Liver (tissue), 8 donors: ENCODE measurements at regions not wholly inside any gene's neighbourhood (a gene's known extent, or its start where the extent isn't known, plus 50 kb on each side); places are given as distances from the start of the nearest gene placed in this dataset.

Source experiments
- DNase-seq: peaks from one replicate; pipeline ENCODE4 v3.0.0-alpha.2; 2017; ENCODE audit warnings: low spot score
- H3K27ac ChIP-seq, 2 donors: one replicate each; pipeline ENCODE4 v1.7.0; 2013; ENCODE audit warnings: inconsistent platforms in 2 of 2, low read length in 2 of 2, control low read depth in 1 of 2, low read depth in 1 of 2, mild to moderate bottlenecking in 1 of 2
- H3K27me3 ChIP-seq, 4 donors: one replicate each; pipeline versions ENCODE4 v1.6.1 to v1.7.0; 2013; ENCODE audit warnings: low read length in 3 of 4, inconsistent platforms in 1 of 4, mild to moderate bottlenecking in 1 of 4, moderate library complexity in 1 of 4; ENCODE audit not compliant: control insufficient read depth in 4 of 4, insufficient read depth in 4 of 4
- H3K36me3 ChIP-seq, 4 donors: one replicate each; pipeline versions ENCODE4 v1.6.1 to v1.7.0; 2013; ENCODE audit warnings: low read length in 3 of 4, mild to moderate bottlenecking in 3 of 4, low read depth in 1 of 4, moderate library complexity in 1 of 4; ENCODE audit not compliant: control insufficient read depth in 4 of 4, insufficient read depth in 3 of 4
- H3K4me1 ChIP-seq, 4 donors: one replicate each; pipeline versions ENCODE4 v1.6.1 to v1.7.0; 2013; ENCODE audit warnings: low read length in 3 of 4, mild to moderate bottlenecking in 3 of 4, moderate library complexity in 1 of 4; ENCODE audit not compliant: control insufficient read depth in 4 of 4, insufficient read depth in 4 of 4
- H3K4me3 ChIP-seq, 3 donors: one replicate each; pipeline versions ENCODE4 v1.6.1 to v1.7.0; 2013; ENCODE audit warnings: low read length in 3 of 3, control low read depth in 1 of 3, low read depth in 1 of 3, mild to moderate bottlenecking in 1 of 3
- H3K9ac ChIP-seq, 2 donors: one replicate each; pipeline ENCODE4 v1.7.0; 2013; ENCODE audit warnings: low read length in 2 of 2, mild to moderate bottlenecking in 2 of 2, moderate library complexity in 2 of 2, control low read depth in 1 of 2, low read depth in 1 of 2
- H3K9me3 ChIP-seq, 4 donors: one replicate each; pipeline versions ENCODE4 v1.6.1 to v1.7.0; 2013; ENCODE audit warnings: low read length in 3 of 4; ENCODE audit not compliant: control insufficient read depth in 4 of 4
- EGR1 ChIP-seq, 2 donors: IDR thresholded peaks; 2 replicates each; pipeline ENCODE4 v1.6.1; 2016 to 2018; ENCODE audit warnings: antibody characterized with exemption in 2 of 2, low read depth in 2 of 2
- FOXA2 ChIP-seq: IDR thresholded peaks from 2 replicates; pipeline ENCODE4 v1.6.1; 2016; ENCODE audit warnings: antibody characterized with exemption
- GABPA ChIP-seq, 2 donors: IDR thresholded peaks in 1 of 2; conservative IDR thresholded peaks in 1 of 2; 2 replicates each; pipeline ENCODE4 v1.6.1; 2016; ENCODE audit warnings: antibody characterized with exemption in 2 of 2, mild to moderate bottlenecking in 1 of 2, moderate library complexity in 1 of 2
- HNF4A ChIP-seq, 2 donors: conservative IDR thresholded peaks; 2 replicates each; pipeline ENCODE4 v1.6.1; 2016; ENCODE audit warnings: antibody characterized with exemption in 2 of 2, mild to moderate bottlenecking in 2 of 2
- JUND ChIP-seq, 2 donors: IDR thresholded peaks; 2 replicates each; pipeline ENCODE4 v1.6.1; 2016; ENCODE audit warnings: antibody characterized with exemption in 2 of 2
- NR2F2 ChIP-seq: IDR thresholded peaks from 2 replicates; pipeline ENCODE4 v1.6.1; 2016; ENCODE audit warnings: antibody characterized with exemption
- RAD21 ChIP-seq, 2 donors: IDR thresholded peaks; 2 replicates each; pipeline ENCODE4 v1.6.1; 2016; ENCODE audit warnings: antibody characterized with exemption in 2 of 2, mild to moderate bottlenecking in 2 of 2
- REST ChIP-seq: IDR thresholded peaks from 2 replicates; pipeline ENCODE4 v1.6.1; 2016; ENCODE audit warnings: antibody characterized with exemption, mild to moderate bottlenecking
- RXRA ChIP-seq, 2 donors: IDR thresholded peaks; 2 replicates each; pipeline ENCODE4 v1.6.1; 2017 to 2018; ENCODE audit warnings: antibody characterized with exemption in 2 of 2, mild to moderate bottlenecking in 1 of 2
- SP1 ChIP-seq: IDR thresholded peaks from 2 replicates; pipeline ENCODE4 v1.6.1; 2018; ENCODE audit warnings: antibody characterized with exemption, mild to moderate bottlenecking
- YY1 ChIP-seq: IDR thresholded peaks from 2 replicates; pipeline ENCODE4 v1.6.1; 2016; ENCODE audit warnings: antibody characterized with exemption, mild to moderate bottlenecking
- WGBS: extraction: QIAGEN DNeasy Blood & Tissue Kit; methylation state at CpG from one replicate; pipeline ENCODE4 v1.1.7; 2013; 5-methylcytosine and 5-hydroxymethylcytosine counted together
- TF ChIP-seq, protein P1 (sequence below): fragments of 150-350 bp; IDR thresholded peaks from 2 replicates; pipeline ENCODE4 v1.5.1; 2017; ENCODE audit warnings: improper control_type of control experiment, low read depth, low read length; ENCODE audit not compliant: missing input control
- donor health status: healthy.
- donor health status: healthy.
- donor health status: healthy.
- donor health status: healthy.
- donor health status: healthy.

GRCh38 chr3:1883534-1883933, 215.1 kb upstream of the CNTN4 start:
- H3K36me3 ChIP-seq, result no peaks in the 10 kb centered on the region
- 58% methylated on average over 1 of the region's 1 CpG for WGBS
- H3K4me1 ChIP-seq, result no peaks in the 10 kb centered on the region
- no peak overlapping the region for H3K9ac ChIP-seq
- H3K27ac ChIP-seq, result no peak overlapping the region
- H3K27me3 ChIP-seq, result no peaks in the 10 kb centered on the region
- H3K4me3 ChIP-seq, result no peak overlapping the region
- peaks cover 0 to 3% (median under 1%) of the 10 kb centered on the region in 4 donors for H3K9me3 ChIP-seq
- DNase-seq, result no peak
- TF ChIP-seq, protein P1, sequence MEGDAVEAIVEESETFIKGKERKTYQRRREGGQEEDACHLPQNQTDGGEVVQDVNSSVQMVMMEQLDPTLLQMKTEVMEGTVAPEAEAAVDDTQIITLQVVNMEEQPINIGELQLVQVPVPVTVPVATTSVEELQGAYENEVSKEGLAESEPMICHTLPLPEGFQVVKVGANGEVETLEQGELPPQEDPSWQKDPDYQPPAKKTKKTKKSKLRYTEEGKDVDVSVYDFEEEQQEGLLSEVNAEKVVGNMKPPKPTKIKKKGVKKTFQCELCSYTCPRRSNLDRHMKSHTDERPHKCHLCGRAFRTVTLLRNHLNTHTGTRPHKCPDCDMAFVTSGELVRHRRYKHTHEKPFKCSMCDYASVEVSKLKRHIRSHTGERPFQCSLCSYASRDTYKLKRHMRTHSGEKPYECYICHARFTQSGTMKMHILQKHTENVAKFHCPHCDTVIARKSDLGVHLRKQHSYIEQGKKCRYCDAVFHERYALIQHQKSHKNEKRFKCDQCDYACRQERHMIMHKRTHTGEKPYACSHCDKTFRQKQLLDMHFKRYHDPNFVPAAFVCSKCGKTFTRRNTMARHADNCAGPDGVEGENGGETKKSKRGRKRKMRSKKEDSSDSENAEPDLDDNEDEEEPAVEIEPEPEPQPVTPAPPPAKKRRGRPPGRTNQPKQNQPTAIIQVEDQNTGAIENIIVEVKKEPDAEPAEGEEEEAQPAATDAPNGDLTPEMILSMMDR, result no peak

- H3K27ac ChIP-seq, result no peak overlapping the region
- H3K9ac ChIP-seq, result no peak overlapping the region
- DNase-seq, result no peak
- peaks cover 7 to 16% (median 12%) of the 10 kb centered on the region in 4 donors for H3K9me3 ChIP-seq
- no peaks in the 10 kb centered on the region for H3K27me3 ChIP-seq
- no peaks in the 10 kb centered on the region for H3K4me1 ChIP-seq
- no peaks in the 10 kb centered on the region for H3K36me3 ChIP-seq
- TF ChIP-seq REST (no peak), RXRA (IDR thresholded peaks at IDR 0.05) (no peak), NR2F2 (no peak), YY1 (no peak), GABPA (IDR thresholded peaks at IDR 0.05 in 1 of 2, conservative IDR thresholded peaks at IDR 0.05 in 1 of 2) (no peak), SP1 (no peak), JUND (IDR thresholded peaks at IDR 0.05) (no peak), RAD21 (IDR thresholded peaks at IDR 0.05) (no peak)
- TF ChIP-seq, protein P1, result no peak
- H3K4me3 ChIP-seq, result no peak overlapping the region
- 54% methylated on average over 2 of the region's 2 CpGs for WGBS
Observed at GRCh38 chr3:1892459-1892858, 206.2 kb upstream of the CNTN4 start.

GRCh38 chr3:1902416-1902815, 196.2 kb upstream of the CNTN4 start:
- no peak for TF ChIP-seq JUND (IDR thresholded peaks at IDR 0.05)
- TF ChIP-seq HNF4A (conservative IDR thresholded peaks at IDR 0.05), result no peak
- no peak for TF ChIP-seq EGR1 (IDR thresholded peaks at IDR 0.05; ENCODE audit: low read depth in 2 of 2)
- no peak for TF ChIP-seq GABPA (IDR thresholded peaks at IDR 0.05 in 1 of 2, conservative IDR thresholded peaks at IDR 0.05 in 1 of 2)
- TF ChIP-seq, protein P1, result no peak
- no peak for TF ChIP-seq SP1
- TF ChIP-seq FOXA2, result no peak
- no peak for TF ChIP-seq REST
- Histone ChIP-seq H3K9me3 (no peaks in the 10 kb centered on the region), H3K4me3 (no peak overlapping the region), H3K27ac (no peak overlapping the region), H3K36me3 (no peaks in the 10 kb centered on the region), H3K27me3 (peaks cover 0 to 4% (median 2%) of the 10 kb centered on the region in 4 donors), H3K4me1 (no peaks in the 10 kb centered on the region), H3K9ac (no peak overlapping the region)
- 78% methylated on average over 4 of the region's 4 CpGs for WGBS
- DNase-seq, result no peak
